Body of pancreas (tissue), 4 donors: ENCODE measurements at regions not wholly inside any gene's neighbourhood (a gene's known extent, or its start where the extent isn't known, plus 50 kb on each side); places are given as distances from the start of the nearest gene placed in this dataset.

Experiments
- POLR2A ChIP-seq, 3 donors: fragments of 450-650 bp; IDR thresholded peaks; one replicate each; pipeline ENCODE4 v1.6.1; 2016; ENCODE audit warnings: antibody characterized with exemption in 3 of 3, mild to moderate bottlenecking in 2 of 3
- TF ChIP-seq, protein P1 (sequence below), 7 experiments: fragments of 450-650 bp in 4 of 7; fragments of 200-600 bp in 3 of 7; sonication (generic) in 3 of 7; IDR thresholded peaks; one replicate each; pipeline ENCODE4 v1.5.1; 2016 to 2019; ENCODE audit warnings: antibody characterized with exemption in 7 of 7

DNA sequence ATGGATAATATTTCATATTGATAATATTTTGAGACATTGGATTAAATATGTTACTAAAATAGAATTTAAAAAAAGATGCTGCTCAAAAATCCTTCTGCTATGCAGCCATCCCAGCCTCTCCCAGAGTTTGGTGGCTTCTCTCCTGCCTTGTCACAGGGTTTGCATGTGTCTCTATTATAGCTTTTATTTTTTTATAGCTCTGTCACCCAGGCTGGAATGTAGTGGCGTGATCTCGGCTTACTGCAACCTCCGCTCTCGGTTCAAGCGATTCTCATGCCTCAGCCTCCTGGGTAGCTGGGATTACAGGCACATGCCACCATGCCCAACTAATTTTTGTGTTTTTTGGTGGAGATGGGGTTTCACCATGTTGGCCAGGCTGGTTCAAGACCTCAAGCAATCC lies 50.7 kb upstream of the ID3 start:
- TF ChIP-seq, protein P1, sequence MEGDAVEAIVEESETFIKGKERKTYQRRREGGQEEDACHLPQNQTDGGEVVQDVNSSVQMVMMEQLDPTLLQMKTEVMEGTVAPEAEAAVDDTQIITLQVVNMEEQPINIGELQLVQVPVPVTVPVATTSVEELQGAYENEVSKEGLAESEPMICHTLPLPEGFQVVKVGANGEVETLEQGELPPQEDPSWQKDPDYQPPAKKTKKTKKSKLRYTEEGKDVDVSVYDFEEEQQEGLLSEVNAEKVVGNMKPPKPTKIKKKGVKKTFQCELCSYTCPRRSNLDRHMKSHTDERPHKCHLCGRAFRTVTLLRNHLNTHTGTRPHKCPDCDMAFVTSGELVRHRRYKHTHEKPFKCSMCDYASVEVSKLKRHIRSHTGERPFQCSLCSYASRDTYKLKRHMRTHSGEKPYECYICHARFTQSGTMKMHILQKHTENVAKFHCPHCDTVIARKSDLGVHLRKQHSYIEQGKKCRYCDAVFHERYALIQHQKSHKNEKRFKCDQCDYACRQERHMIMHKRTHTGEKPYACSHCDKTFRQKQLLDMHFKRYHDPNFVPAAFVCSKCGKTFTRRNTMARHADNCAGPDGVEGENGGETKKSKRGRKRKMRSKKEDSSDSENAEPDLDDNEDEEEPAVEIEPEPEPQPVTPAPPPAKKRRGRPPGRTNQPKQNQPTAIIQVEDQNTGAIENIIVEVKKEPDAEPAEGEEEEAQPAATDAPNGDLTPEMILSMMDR (IDR thresholded peaks at IDR 0.05): no peak
- TF ChIP-seq POLR2A (IDR thresholded peaks at IDR 0.05): no peak
